HG02943 (cell line): ENCODE measurements at regions not wholly inside any gene's neighbourhood (a gene's known extent, or its start where the extent isn't known, plus 50 kb on each side); places are given as distances from the start of the nearest gene placed in this dataset.
"Not testable (repeated sequence)": the region's sequence is repeated elsewhere in the genome, so short reads cannot be mapped to it uniquely, and the experiment has no call there.

Experiments
- ATAC-seq: cut with Tn5 transposase; IDR thresholded peaks from one replicate; pipeline ENCODE4 v1.9.1; 2021; ENCODE audit warnings: mild to moderate bottlenecking, low read depth, moderate library complexity; ENCODE audit not compliant: unreplicated experiment

GRCh38 chr12:128042283-128042682, 224.7 kb upstream of the TMEM132C start:
- ATAC-seq = not testable (repeated sequence)

DNA sequence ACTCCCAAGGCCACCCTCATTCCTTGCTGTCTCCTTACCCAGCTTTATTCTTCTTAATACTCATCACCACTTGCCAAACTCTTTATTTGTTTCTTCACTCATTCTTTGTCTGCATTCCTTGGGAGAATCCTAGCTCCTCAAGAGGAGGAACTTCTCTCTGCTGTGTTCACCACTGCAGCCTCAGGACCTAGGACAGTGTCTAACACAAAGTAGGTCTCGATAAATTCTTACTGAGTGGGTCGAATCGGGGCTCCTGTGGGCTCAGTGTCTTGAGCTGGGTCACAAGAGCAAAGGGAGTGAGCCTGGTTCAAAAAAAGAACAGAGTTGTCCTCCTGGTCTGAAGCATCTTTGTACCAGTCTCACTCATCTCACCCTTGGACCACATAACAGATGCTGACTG, 224.1 kb upstream of the TMEM132C start:
- ATAC-seq = no peak

- no peak for ATAC-seq
Measured at GRCh38 chr12:128043317-128043716, 223.7 kb upstream of the TMEM132C start.

- ATAC-seq = no peak
Measured at GRCh38 chr12:128047266-128048060, 219.5 kb upstream of the TMEM132C start.

- no peak for ATAC-seq
Measured at GRCh38 chr12:128052331-128052730, 214.6 kb upstream of the TMEM132C start.

DNA sequence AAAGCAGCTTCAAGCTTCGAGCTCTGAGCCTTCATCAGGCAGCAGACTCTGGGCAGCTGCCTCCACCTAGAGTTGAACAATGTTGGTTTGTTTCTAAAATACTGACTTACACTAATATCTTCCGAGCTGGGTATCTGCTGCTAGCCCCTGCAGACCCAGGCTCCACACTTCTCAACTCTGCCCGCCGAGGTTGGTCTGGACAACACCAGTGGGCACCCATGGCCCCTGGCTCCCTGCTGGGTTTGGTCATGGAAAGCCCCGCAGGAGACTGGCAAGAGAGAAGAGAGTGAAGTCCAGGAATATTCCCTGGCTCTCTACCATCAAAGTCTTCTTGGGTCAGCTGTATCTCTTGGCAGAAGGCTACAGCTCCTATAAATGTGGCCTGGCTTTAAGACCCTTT, 214.2 kb upstream of the TMEM132C start:
- ATAC-seq = no peak

DNA sequence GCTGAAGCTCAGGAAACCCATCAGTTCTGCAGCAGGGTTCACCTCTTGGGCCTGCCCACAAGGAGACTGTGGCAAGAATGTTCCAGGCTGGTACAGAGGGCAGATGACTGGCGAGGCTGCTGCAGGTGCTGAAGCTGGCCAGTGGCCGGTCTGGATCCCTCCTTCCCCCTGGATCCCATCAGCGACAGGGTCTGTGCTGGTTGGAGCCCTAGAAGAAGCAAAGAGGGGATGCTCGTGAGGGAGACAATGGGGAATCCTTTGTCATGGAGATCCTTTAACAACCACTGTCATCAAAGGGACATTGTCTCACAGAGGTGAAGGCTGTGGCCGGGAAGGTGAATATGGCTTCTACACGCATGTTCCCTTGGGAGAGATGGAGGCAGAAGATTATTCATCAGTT, 211.4 kb upstream of the TMEM132C start:
- ATAC-seq = no peak

DNA sequence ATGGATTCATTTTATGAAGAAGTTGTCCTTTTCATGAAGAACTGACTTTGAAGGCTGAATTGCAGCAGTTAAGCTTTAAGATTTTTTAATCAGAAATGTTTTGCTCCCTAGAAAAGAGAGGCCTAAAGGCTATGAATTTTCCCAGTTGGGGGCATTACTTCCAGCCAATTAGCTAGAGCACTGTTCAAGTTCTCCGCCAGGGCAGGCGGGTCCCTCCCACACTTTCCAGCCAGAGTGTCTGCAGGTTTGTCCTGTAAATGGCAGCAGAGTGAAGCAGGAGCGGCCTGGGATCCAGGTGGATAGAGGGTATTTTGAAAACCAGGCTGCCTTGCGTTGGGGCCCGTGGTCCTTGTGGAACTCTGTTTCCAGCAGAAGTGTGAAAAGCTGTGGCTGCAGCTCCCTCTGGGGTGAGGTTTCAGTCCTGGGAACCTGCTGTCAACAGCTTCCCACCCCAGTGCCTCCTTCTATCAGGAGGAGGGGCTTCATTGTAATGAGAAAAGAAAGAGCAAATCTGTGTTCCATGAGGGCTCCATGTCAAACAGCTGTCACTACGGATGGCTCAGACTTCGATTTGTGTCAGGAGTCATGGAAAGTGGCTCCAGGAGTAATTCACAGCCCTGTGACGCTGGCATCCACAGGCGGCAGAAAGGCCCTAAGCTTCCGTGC, 210.7 kb upstream of the TMEM132C start:
- ATAC-seq = no peak

DNA sequence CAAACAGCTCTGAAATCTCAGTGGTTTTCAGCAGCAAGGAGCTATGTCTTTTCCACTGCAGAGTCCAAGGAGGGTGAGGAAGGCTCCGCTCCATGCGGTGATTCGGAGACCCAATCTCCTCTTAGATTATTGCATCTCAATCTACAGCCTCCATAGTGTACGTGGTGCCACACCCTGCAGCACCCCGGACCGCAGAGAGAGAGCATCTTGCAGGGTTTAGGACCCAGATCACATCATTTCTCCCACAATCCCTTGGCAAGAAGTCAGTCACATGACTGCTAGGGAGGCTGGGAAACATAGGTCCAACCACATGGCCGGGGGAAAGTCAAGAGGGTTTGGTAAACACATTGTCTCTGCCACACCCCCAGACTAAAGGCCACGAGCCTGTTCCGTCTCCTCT, 209.4 kb upstream of the TMEM132C start:
- no peak for ATAC-seq

DNA sequence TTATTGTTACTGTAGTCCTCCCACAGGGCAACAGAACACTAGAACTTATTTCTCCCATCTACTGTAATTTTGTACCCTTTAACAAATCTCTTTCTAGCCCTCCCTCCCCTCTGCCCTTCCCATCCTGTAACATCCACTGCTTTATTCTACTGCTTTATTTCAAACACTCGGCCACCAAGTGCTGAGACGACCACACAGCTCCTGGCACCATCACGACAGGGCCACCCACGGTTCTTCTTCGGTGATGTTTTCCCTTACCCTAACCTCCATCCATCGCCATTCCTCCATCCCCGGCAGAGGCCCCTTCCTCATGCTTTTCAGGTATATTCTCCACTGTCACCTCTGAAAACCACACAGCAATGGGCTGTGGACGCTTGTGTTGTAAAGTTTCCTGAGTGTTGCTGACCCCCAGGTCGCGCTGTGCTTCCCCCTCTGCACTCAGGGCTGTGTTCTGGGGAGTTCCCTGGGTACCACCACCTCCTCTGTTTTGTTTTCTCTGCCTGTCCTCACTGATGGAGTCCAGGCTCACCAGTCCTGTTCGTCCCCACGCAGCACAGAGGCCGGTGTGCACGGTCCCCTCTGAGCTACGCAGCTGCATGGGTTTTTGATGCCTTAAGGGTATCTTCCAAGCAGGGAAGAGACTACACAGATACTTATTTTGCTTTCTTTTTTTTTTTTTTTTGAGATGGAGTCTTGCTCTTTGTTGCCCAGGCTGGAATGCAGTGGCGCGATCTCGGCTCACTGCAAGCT, 207.2 kb upstream of the TMEM132C start:
- ATAC-seq = no peak

DNA sequence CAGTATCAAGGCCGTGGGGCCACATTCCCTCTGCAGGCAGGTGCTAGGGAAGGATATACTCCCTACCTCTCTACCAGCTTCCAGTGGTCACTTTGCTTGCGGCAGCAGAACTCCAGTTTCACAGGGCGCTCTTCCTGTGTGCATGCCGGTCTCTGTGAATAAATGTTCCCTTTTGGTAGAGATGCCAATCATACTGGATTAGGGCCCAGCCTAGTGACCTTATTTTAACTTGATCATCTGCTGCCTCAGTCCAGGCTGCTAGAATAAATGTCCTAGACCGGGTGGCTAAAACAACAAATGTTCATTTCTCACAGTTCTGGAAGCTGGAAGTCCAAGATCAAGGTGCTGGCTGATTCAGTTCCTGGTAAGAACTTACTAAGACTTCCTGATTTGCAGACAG, 198.8 kb upstream of the TMEM132C start:
- no peak for ATAC-seq

- no peak for ATAC-seq
Measured at GRCh38 chr12:128069359-128069997, 197.5 kb upstream of the TMEM132C start.

DNA sequence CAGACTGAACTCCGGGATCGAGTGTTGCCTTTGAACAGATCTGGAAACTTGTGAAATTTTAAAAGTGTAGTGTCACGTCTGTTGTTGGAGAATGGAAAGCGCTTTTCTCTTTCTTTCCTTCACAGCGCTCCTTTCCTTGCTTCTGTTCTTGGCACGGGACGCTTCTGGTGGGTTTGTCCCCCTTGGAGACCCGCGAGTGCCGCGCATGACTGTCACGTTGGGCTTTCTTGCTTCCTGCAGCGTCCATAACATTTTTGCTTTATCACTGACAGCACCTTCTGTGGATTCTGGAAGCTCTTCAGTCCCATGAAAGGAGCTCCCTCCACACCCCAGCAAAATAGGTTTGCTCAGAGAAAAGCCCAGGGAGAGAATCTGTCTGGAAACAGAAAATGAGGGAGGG, 193.0 kb upstream of the TMEM132C start:
- no peak for ATAC-seq

DNA sequence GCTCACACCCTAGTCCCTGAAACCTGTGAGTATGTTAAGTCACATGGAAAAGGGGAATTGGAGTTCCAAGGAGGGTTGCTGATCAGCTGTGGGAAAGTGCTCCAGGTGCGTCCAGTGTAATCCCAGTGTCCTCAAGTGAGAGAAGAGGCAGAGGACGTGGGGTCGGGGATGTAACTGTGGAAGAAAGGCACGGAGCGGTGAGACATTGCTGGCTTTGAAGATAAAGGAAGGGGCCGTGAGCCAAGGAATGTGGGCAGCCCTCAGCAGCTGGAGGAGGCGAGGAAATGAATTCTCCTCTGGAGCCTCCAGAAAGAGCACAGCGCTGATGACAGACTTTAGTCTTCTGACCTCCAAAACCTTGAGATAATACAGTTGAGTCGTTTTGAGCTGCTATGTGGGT, 191.6 kb upstream of the TMEM132C start:
- no peak for ATAC-seq

- no peak for ATAC-seq
Measured at GRCh38 chr12:128076188-128076587, 190.8 kb upstream of the TMEM132C start.

- ATAC-seq = no peak
Measured at GRCh38 chr12:128077211-128077916, 189.6 kb upstream of the TMEM132C start.

GRCh38 chr12:128077917-128078298, 189.1 kb upstream of the TMEM132C start:
- ATAC-seq = no peak

DNA sequence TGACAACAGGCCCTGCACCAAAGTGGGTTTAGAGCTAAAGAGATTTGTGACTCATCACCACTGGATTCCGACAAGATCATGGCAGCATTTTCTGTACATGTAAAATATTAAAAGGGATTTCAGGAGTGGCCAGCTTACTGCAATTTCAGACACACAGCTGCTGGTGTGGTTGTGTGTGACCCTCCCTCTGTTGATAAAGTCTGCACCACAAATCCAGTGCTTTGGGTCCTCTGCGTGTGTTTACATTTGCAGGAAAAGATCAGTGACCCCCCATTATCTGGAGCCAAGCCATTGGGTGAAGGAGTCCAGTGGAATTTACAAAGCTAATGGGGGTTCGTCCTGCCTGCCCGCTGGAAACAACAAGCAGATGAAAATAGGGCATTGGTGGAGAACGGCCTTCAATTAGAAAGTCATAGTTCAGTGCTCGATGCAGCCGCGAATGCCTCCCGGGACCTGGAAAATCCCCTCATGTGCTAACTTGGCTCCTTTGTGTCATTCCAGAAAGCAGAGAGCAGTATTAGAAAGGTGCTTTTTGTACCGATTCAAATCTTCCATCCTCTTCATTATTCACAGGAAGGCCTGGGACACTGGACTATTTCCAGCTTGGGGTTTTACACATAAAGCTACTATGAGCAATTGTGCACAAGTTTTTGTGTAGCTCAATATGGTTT, 188.5 kb upstream of the TMEM132C start:
- no peak for ATAC-seq

DNA sequence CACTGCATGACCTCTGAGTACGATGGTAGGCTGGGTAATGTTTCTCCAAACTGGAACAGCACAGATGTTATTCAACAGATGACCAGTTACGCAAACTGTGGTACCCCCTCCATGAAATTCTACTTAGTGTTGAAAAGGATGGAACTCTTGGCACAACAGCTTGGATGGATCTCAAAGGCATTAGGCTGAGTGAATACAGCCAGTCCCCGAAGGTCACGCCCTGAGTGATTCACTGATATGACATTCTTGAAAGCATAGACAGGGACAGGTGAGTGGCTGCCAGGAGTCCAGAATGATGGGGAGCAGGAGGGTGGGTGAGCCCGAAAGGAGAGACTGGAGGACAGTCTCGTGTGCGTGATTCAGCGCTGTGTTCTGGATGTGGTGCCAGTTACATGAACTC, 187.5 kb upstream of the TMEM132C start:
- ATAC-seq = no peak
